ENCODE measurements at regions not wholly inside any gene's neighbourhood (a gene's known extent, or its start where the extent isn't known, plus 50 kb on each side); places are given as distances from the start of the nearest gene placed in this dataset.

GRCh38 chrX:95029571-95029970 lies 1355.6 kb downstream of the FAM133A start:
- TF ChIP-seq CTCF (IDR thresholded peaks at IDR 0.05), result no peak

GRCh38 chrX:95040104-95040503 lies 1366.1 kb downstream of the FAM133A start:
- intact Hi-C loops (cut with DNase I), result no loop called here
- DNase-seq (ENCODE audit: low spot score in 2 of 2), result no peak
- no peak for TF ChIP-seq CTCF (IDR thresholded peaks at IDR 0.05)

More at GRCh38 chrX:95029571-95029970, 1355.6 kb downstream of the FAM133A start:
- Histone ChIP-seq H3K36me3 (no peaks in the 10 kb centered on the region), H3K4me1 (no peaks in the 10 kb centered on the region), H3K27me3 (no peaks in the 10 kb centered on the region), H3K4me3 (no peak overlapping the region), H3K27ac (no peak overlapping the region), H3K9me3 (no peaks in the 10 kb centered on the region)
- DNase-seq (ENCODE audit: low spot score in 2 of 2), result no peak
- intact Hi-C loops (cut with DNase I), result no loop called here

GRCh38 chrX:95044331-95044730 lies 1370.3 kb downstream of the FAM133A start:
- H3K4me3 ChIP-seq, result no peak overlapping the region
- H3K9me3 ChIP-seq, result no peaks in the 10 kb centered on the region
- H3K27me3 ChIP-seq, result no peaks in the 10 kb centered on the region
- intact Hi-C loops (cut with DNase I), result no loop called here
- H3K27ac ChIP-seq, result no peak overlapping the region
- H3K4me1 ChIP-seq, result no peaks in the 10 kb centered on the region
- no peak for DNase-seq (ENCODE audit: low spot score in 2 of 2)
- H3K36me3 ChIP-seq, result no peaks in the 10 kb centered on the region
- TF ChIP-seq CTCF (IDR thresholded peaks at IDR 0.05), result no peak

More at GRCh38 chrX:95040104-95040503, 1366.1 kb downstream of the FAM133A start:
- no peaks in the 10 kb centered on the region for H3K27me3 ChIP-seq
- no peak overlapping the region for H3K27ac ChIP-seq
- no peak overlapping the region for H3K4me3 ChIP-seq
- H3K36me3 ChIP-seq, result no peaks in the 10 kb centered on the region
- no peaks in the 10 kb centered on the region for H3K9me3 ChIP-seq
- H3K4me1 ChIP-seq, result no peaks in the 10 kb centered on the region

GRCh38 chrX:95055991-95056390 lies 1382.0 kb downstream of the FAM133A start:
- intact Hi-C loops (cut with DNase I), result no loop called here
- TF ChIP-seq CTCF (IDR thresholded peaks at IDR 0.05), result no peak
- H3K4me1 ChIP-seq, result no peaks in the 10 kb centered on the region
- DNase-seq (ENCODE audit: low spot score in 2 of 2), result no peak
- H3K4me3 ChIP-seq, result no peak overlapping the region
- no peak overlapping the region for H3K27ac ChIP-seq
- no peaks in the 10 kb centered on the region for H3K9me3 ChIP-seq
- no peaks in the 10 kb centered on the region for H3K36me3 ChIP-seq
- no peaks in the 10 kb centered on the region for H3K27me3 ChIP-seq

- intact Hi-C loops (cut with DNase I), result no loop called here
- H3K9me3 ChIP-seq, result no peaks in the 10 kb centered on the region
- H3K27me3 ChIP-seq, result no peaks in the 10 kb centered on the region
- DNase-seq (ENCODE audit: low spot score in 2 of 2), result no peak
- no peaks in the 10 kb centered on the region for H3K36me3 ChIP-seq
- no peak overlapping the region for H3K27ac ChIP-seq
- no peak overlapping the region for H3K4me3 ChIP-seq
- H3K4me1 ChIP-seq, result no peaks in the 10 kb centered on the region
- no peak for TF ChIP-seq CTCF (IDR thresholded peaks at IDR 0.05)
These were observed 1382.9 kb downstream of the FAM133A start for GRCh38 chrX:95056901-95057300.

GRCh38 chrX:95057341-95057740 lies 1383.3 kb downstream of the FAM133A start:
- Histone ChIP-seq H3K9me3 (no peaks in the 10 kb centered on the region), H3K4me3 (no peak overlapping the region), H3K36me3 (no peaks in the 10 kb centered on the region), H3K27ac (no peak overlapping the region), H3K4me1 (no peaks in the 10 kb centered on the region), H3K27me3 (no peaks in the 10 kb centered on the region)
- intact Hi-C loops (cut with DNase I), result no loop called here
- no peak for DNase-seq (ENCODE audit: low spot score in 2 of 2)
- TF ChIP-seq CTCF (IDR thresholded peaks at IDR 0.05), result no peak

Data from ascending aorta (tissue), 2 donors.